Brain microvascular endothelial cell (primary cell): ENCODE measurements at regions not wholly inside any gene's neighbourhood (a gene's known extent, or its start where the extent isn't known, plus 50 kb on each side); places are given as distances from the start of the nearest gene placed in this dataset.

Experiments used
- DNase-seq: peaks from one replicate; pipeline ENCODE4 v3.0.0-alpha.2; 2020
- H3K27ac ChIP-seq: fragments of 250-450 bp; sonication (Bioruptor Pico); 2 replicates; pipeline ENCODE4 v1.5.1; 2020; ENCODE audit warnings: mild to moderate bottlenecking, moderate library complexity
- H3K27me3 ChIP-seq: fragments of 250-450 bp; sonication (Bioruptor Pico); replicated peaks from 2 replicates; pipeline ENCODE4 v1.5.1; 2020; ENCODE audit warnings: mild to moderate bottlenecking
- H3K36me3 ChIP-seq: fragments of 250-450 bp; sonication (Bioruptor Pico); replicated peaks from 2 replicates; pipeline ENCODE4 v1.5.1; 2020; ENCODE audit warnings: mild to moderate bottlenecking
- H3K4me3 ChIP-seq: 2 replicates; pipeline ENCODE4 v1.5.1; 2011; ENCODE audit warnings: low read depth, mild to moderate bottlenecking, control low read depth, low read length, moderate library complexity
- in situ Hi-C: cut with HindIII; loops from 2 replicates; pipeline ENCODE4 v1.10.0; 2017; ENCODE audit warnings: low sequenced_read_pairs, low pct_ligation_motif_present
- TF ChIP-seq, protein P1 (sequence below): IDR thresholded peaks from 2 replicates; pipeline ENCODE4 v1.5.1; 2011; ENCODE audit warnings: low read depth, mild to moderate bottlenecking, moderate library complexity, low read length, control low read depth, inconsistent platforms; ENCODE audit errors: missing control alignments

DNA sequence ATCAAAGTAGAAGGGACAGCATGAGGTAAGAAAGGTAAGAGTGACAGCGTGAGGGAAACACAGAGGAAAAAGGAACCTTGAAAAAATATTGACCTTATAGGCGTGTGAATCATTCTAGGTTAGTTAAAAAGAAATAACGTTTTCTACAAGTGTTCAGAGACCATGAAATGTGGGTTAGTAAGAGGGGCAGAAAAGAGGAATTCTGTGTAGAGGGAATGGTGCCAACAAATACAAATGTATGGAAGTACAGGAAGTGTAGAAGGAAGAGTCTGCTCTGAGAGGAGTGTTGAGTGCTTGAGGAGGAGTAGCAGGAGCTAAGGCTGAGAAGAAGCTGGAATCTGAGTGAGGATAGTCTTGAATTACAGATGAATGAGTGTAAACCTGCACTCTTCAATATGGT is 418.6 kb upstream of the RIOK2 start:
- Histone ChIP-seq H3K4me3 (no peak overlapping the region), H3K36me3 (no peaks in the 10 kb centered on the region), H3K27ac (no peak overlapping the region), H3K27me3 (no peaks in the 10 kb centered on the region)
- peak; percentile 2 for DNase-seq
- TF ChIP-seq, protein P1, sequence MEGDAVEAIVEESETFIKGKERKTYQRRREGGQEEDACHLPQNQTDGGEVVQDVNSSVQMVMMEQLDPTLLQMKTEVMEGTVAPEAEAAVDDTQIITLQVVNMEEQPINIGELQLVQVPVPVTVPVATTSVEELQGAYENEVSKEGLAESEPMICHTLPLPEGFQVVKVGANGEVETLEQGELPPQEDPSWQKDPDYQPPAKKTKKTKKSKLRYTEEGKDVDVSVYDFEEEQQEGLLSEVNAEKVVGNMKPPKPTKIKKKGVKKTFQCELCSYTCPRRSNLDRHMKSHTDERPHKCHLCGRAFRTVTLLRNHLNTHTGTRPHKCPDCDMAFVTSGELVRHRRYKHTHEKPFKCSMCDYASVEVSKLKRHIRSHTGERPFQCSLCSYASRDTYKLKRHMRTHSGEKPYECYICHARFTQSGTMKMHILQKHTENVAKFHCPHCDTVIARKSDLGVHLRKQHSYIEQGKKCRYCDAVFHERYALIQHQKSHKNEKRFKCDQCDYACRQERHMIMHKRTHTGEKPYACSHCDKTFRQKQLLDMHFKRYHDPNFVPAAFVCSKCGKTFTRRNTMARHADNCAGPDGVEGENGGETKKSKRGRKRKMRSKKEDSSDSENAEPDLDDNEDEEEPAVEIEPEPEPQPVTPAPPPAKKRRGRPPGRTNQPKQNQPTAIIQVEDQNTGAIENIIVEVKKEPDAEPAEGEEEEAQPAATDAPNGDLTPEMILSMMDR, result no peak
- in situ Hi-C loops, result no loop called here

DNA sequence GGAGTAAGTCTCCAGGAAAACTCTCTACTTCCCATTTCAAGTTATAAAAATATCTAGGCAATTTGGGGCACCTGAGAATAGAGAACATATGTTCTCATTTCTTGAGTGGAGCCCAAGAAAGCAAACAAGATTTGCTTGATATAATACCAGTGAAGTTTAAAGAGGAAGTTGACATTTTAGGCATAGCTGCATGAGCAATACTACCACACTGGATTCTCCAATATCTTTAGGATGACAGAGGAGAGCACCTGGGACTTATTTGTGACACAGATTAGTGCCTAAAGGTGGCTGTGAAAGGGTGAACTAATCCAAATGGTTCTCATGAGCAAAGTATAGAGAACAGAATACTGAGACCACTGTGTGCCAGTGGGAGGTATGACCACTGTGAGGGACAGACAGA is 423.5 kb upstream of the RIOK2 start:
- Histone ChIP-seq H3K27me3 (no peaks in the 10 kb centered on the region), H3K36me3 (no peaks in the 10 kb centered on the region), H3K27ac (no peak overlapping the region), H3K4me3 (no peak overlapping the region)
- TF ChIP-seq, protein P1, result no peak
- no peak for DNase-seq
- in situ Hi-C loops, result no loop called here

DNA sequence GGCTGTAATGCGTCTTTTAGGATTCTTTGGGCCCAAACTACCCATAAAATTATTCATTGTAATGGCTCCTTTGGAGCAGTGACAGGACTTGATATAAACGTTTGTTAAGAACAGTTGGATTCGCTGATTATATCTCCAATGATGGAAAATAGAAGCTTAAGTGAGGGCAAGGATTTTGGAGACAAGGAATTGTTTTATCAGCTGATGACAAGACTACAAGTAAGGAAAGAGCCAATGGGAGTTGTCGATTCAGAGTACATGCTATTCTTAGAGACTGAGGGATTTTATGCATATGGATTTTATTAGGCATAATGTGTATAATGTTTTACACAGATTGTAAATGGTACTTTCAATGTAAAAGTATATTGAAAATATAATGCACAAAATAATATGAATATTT is 425.5 kb upstream of the RIOK2 start:
- Histone ChIP-seq H3K4me3 (no peak overlapping the region), H3K27ac (no peak overlapping the region), H3K27me3 (no peaks in the 10 kb centered on the region), H3K36me3 (no peaks in the 10 kb centered on the region)
- in situ Hi-C loops, result no loop called here
- TF ChIP-seq, protein P1, result no peak
- DNase-seq, result no peak

DNA sequence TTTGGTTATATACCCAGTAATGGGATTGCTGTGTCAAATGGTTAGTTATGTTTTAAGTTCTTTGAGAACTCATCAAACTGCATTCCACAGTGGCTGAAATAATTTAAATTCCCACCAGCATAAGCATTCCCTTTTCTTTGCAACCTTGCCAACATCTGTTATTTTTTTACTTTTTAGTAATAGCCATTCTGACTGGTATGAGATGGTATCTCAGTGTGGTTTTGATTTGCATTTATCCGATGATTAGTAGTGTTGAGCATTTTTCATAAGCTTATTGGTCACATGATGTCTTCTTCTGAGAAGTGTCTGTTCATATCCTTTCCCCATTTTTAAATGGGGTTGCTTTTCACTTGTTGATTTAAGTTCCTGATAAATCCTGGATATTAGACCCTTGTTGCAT is 435.7 kb upstream of the RIOK2 start:
- TF ChIP-seq, protein P1, result no peak
- H3K4me3 ChIP-seq, result no peak overlapping the region
- no peaks in the 10 kb centered on the region for H3K27me3 ChIP-seq
- DNase-seq, result no peak
- in situ Hi-C loops, result no loop called here
- H3K36me3 ChIP-seq, result no peaks in the 10 kb centered on the region
- H3K27ac ChIP-seq, result no peak overlapping the region

DNA sequence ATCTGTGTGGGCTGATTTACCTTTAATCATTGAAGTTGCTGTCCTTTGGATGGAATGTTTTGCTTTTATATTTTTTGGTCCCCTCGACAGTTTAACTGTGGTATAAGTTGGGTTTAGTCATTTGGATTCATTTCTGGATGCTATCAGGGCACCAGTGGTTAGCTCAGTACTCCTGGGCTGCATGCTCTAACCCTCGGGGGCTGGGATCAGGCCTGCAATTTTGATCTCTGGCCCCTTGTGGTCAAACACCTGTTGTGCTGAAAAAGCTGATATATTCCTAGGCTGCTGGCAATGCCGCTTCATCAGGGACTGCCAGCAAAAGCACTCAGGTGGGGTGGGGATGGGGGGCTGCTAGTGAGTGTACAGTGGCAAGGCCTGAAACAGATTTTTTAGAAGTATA is 440.4 kb upstream of the RIOK2 start:
- Histone ChIP-seq H3K36me3 (no peaks in the 10 kb centered on the region), H3K27me3 (no peaks in the 10 kb centered on the region), H3K4me3 (no peak overlapping the region), H3K27ac (no peak overlapping the region)
- in situ Hi-C loops, result no loop called here
- DNase-seq, result no peak
- TF ChIP-seq, protein P1, result no peak

DNA sequence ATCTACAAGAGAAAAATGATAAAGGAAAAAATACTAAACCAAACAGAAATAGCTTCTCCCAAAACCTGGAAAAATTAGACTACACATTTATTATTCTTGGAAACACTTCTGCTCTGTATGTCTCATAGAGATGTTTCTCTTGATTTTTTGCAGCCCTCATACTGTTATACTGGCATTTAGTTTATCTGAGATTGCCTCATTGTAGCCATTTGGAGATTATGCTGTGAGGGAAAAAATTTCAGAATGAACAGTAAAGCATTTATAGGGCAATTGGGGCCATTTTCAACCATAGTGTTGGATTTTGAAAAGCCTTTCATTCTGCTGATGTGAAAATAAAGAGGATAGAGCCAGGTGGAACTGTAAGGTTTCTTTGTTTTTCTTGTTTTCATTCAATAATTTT is 441.8 kb upstream of the RIOK2 start:
- Histone ChIP-seq H3K4me3 (no peak overlapping the region), H3K27me3 (no peaks in the 10 kb centered on the region), H3K36me3 (no peaks in the 10 kb centered on the region), H3K27ac (no peak overlapping the region)
- no peak for DNase-seq
- TF ChIP-seq, protein P1, result no peak
- in situ Hi-C loops, result no loop called here
